Caco-2 (cell line): ENCODE measurements at regions not wholly inside any gene's neighbourhood (a gene's known extent, or its start where the extent isn't known, plus 50 kb on each side); places are given as distances from the start of the nearest gene placed in this dataset.

Experiments used
- BruUV-seq: library from RNA; stranded (reverse); fragments of 400-500 nt; replicated peaks from 2 replicates; lab custom pipeline; 2021; lab: Mats Ljungman, UMichigan
- CTCF ChIA-PET: fragments of 300-600 bp; sonication (Branson Sonifier 250); formaldehyde crosslinking; loops from one replicate; lab custom pipeline; 2022; ENCODE audit warnings: antibody characterized with exemption; lab: Charles Lee
- POLR2A ChIA-PET: fragments of 300-600 bp; sonication (Branson Sonifier 250); formaldehyde crosslinking; loops from one replicate; lab custom pipeline; 2022; ENCODE audit warnings: antibody characterized with exemption; lab: Charles Lee
- DNase-seq, 2 experiments: peaks; one replicate each; pipeline versions ENCODE4 v3.0.0 to v3.0.0-alpha.2; 2020 to 2022
- H3K27me3 ChIP-seq: replicated peaks from 2 replicates; pipeline ENCODE4 v1.6.0; 2011; ENCODE audit warnings: low read length; ENCODE audit not compliant: control insufficient read depth, insufficient read depth
- H3K36me3 ChIP-seq: 2 replicates; pipeline ENCODE4 v1.5.1; 2011; ENCODE audit warnings: low read length; ENCODE audit not compliant: control insufficient read depth, insufficient read depth
- H3K4me1 ChIP-seq: fragments of 250-450 bp; sonication (Bioruptor Pico); 2 replicates; pipeline ENCODE4 v1.5.1; 2020; ENCODE audit warnings: mild to moderate bottlenecking
- H3K4me3 ChIP-seq: 2 replicates; pipeline ENCODE4 v1.5.1; 2011; ENCODE audit warnings: low read depth, mild to moderate bottlenecking, control low read depth, low read length
- H3K9me3 ChIP-seq: fragments of 250-450 bp; sonication (Bioruptor Pico); 2 replicates; pipeline ENCODE4 v1.5.1; 2020; ENCODE audit warnings: mild to moderate bottlenecking, moderate library complexity
- H3K27ac Mint-ChIP-seq: one replicate; pipeline ENCODE4 v1.8.0; 2022; ENCODE audit warnings: mixed read lengths; ENCODE audit not compliant: unreplicated experiment
- H3K27me3 Mint-ChIP-seq: one replicate; pipeline ENCODE4 v1.8.0; 2022; ENCODE audit warnings: mixed read lengths; ENCODE audit not compliant: insufficient read depth, unreplicated experiment
- H3K36me3 Mint-ChIP-seq: one replicate; pipeline ENCODE4 v1.8.0; 2022; ENCODE audit warnings: mild to moderate bottlenecking, mixed read lengths; ENCODE audit not compliant: insufficient read depth, unreplicated experiment
- H3K4me1 Mint-ChIP-seq: one replicate; pipeline ENCODE4 v1.8.0; 2022; ENCODE audit warnings: low read depth, mixed read lengths; ENCODE audit not compliant: unreplicated experiment
- H3K4me3 Mint-ChIP-seq: one replicate; pipeline ENCODE4 v1.8.0; 2022; ENCODE audit warnings: mild to moderate bottlenecking, moderate library complexity, mixed read lengths; ENCODE audit not compliant: unreplicated experiment
- H3K9me3 Mint-ChIP-seq: one replicate; pipeline ENCODE4 v1.8.0; 2022; ENCODE audit warnings: mixed read lengths; ENCODE audit not compliant: unreplicated experiment
- intact Hi-C: fragments of 100-400 bp; cut with micrococcal nuclease; formaldehyde crosslinking; loops from one replicate; pipeline ENCODE4 v1.10.0; 2022; ENCODE audit not compliant: unreplicated experiment
- TF ChIP-seq, protein P1 (sequence below), 2 experiments: fragments of 200-600 bp in 1 of 2; IDR thresholded peaks; 1 replicate in 1 of 2; 2 replicates in 1 of 2; pipeline versions ENCODE4 v1.5.1 to v1.8.0; 2011 to 2022; ENCODE audit warnings: antibody characterized with exemption in 1 of 2, control low read depth in 1 of 2, inconsistent platforms in 1 of 2, low read depth in 1 of 2, low read length in 1 of 2, mild to moderate bottlenecking in 1 of 2, moderate library complexity in 1 of 2; ENCODE audit not compliant: insufficient read depth in 1 of 2, severe bottlenecking in 1 of 2, unreplicated experiment in 1 of 2

DNA sequence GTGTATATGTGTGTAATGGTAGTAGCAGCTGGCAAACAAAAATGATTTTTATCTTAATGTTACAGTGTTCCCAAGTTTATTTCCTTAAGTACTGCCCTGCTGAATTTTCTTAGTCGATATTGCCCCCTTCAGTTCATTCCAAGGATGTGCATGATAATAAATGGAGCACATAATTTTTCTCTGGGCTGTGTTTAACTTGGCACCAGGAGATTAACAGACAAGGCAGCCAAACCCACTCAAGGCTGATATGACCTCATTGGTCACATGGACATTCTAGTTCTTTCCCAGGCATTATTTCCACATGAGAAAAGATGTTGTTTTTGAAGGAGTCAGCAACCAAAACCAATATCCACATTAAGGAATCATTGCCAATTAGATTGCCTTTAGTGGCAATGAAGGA, 61.8 kb downstream of the COX7C start:
- Mint-ChIP-seq H3K27me3 (peaks cover 8% of the 10 kb centered on the region), H3K27ac (no peak overlapping the region), H3K36me3 (no peaks in the 10 kb centered on the region), H3K4me3 (no peak overlapping the region), H3K4me1 (no peaks in the 10 kb centered on the region), H3K9me3 (no peaks in the 10 kb centered on the region)
- TF ChIP-seq, protein P1, sequence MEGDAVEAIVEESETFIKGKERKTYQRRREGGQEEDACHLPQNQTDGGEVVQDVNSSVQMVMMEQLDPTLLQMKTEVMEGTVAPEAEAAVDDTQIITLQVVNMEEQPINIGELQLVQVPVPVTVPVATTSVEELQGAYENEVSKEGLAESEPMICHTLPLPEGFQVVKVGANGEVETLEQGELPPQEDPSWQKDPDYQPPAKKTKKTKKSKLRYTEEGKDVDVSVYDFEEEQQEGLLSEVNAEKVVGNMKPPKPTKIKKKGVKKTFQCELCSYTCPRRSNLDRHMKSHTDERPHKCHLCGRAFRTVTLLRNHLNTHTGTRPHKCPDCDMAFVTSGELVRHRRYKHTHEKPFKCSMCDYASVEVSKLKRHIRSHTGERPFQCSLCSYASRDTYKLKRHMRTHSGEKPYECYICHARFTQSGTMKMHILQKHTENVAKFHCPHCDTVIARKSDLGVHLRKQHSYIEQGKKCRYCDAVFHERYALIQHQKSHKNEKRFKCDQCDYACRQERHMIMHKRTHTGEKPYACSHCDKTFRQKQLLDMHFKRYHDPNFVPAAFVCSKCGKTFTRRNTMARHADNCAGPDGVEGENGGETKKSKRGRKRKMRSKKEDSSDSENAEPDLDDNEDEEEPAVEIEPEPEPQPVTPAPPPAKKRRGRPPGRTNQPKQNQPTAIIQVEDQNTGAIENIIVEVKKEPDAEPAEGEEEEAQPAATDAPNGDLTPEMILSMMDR (IDR thresholded peaks at IDR 0.05; ENCODE audit: insufficient read depth in 1 of 2, low read depth in 1 of 2, low read length in 1 of 2, severe bottlenecking in 1 of 2, unreplicated experiment in 1 of 2), result peak; percentile 44 to 51
- no TSS peak for BruUV-seq
- Histone ChIP-seq H3K27me3 (no peaks in the 10 kb centered on the region), H3K4me1 (no peaks in the 10 kb centered on the region), H3K4me3 (no peak overlapping the region), H3K9me3 (no peaks in the 10 kb centered on the region), H3K36me3 (no peaks in the 10 kb centered on the region)
- intact Hi-C loops, result loop anchor here (1.0 to 5.0 kb wide), 2 partner anchors 113 to 172 kb away; no protein-coding TSS in a partner anchor
- ChIA-PET CTCF (no interaction called here), POLR2A (no interaction called here)
- DNase-seq, result peak in 1 of 2 experiments; percentile 9

DNA sequence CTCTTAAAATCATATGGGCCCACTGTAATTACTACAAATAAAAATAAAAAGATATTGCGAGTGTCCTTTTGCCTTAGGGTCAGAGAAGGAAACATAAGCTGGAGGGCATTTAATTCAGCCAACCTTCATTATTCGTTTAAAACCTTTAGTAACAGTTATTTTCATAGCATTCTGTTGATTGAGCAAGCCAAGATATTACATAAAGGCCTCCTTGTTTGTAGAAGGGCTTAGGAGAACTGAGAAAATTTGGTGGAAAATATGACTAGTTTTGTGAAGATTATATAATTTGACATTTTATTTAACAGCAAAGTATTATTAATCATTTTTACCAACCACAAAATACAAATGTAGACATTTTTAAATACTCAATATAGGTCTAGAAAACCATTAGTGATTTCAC, 62.2 kb downstream of the COX7C start:
- no TSS peak for BruUV-seq
- no peak for DNase-seq
- Mint-ChIP-seq H3K4me3 (no peak overlapping the region), H3K27ac (no peak overlapping the region), H3K27me3 (peaks cover 8% of the 10 kb centered on the region), H3K4me1 (no peaks in the 10 kb centered on the region), H3K9me3 (no peaks in the 10 kb centered on the region), H3K36me3 (no peaks in the 10 kb centered on the region)
- Histone ChIP-seq H3K9me3 (no peaks in the 10 kb centered on the region), H3K4me1 (no peaks in the 10 kb centered on the region), H3K4me3 (no peak overlapping the region), H3K27me3 (no peaks in the 10 kb centered on the region), H3K36me3 (no peaks in the 10 kb centered on the region)
- POLR2A ChIA-PET, result no interaction called here
- intact Hi-C loops, result loop anchor here (1.0 to 5.0 kb wide), 2 partner anchors 114 to 173 kb away; no protein-coding TSS in a partner anchor
- TF ChIP-seq, protein P1 (IDR thresholded peaks at IDR 0.05; ENCODE audit: insufficient read depth in 1 of 2, low read depth in 1 of 2, low read length in 1 of 2, severe bottlenecking in 1 of 2, unreplicated experiment in 1 of 2), result no peak
- CTCF ChIA-PET, result no interaction called here

DNA sequence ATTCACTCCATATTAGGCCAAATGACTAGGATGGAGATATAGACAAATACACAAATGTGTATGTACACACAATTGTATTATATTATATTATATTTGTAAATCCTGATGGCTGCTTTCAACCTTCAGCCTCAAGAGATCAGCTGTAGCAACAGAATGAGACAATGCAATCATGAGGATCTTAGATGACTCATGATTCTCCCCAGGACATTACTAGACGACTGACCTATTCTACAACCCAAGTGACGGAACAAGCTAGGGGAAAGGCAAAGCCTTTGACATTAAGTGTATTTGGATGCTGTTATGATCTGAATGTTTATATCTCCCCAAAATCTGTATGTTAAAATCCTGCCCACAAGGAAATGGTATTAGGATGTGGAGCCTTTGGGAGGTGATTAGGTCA, 66.5 kb downstream of the COX7C start:
- Histone ChIP-seq H3K4me3 (no peak overlapping the region), H3K9me3 (no peaks in the 10 kb centered on the region), H3K27me3 (no peaks in the 10 kb centered on the region), H3K4me1 (no peaks in the 10 kb centered on the region), H3K36me3 (no peaks in the 10 kb centered on the region)
- Mint-ChIP-seq H3K27ac (no peak overlapping the region), H3K9me3 (no peaks in the 10 kb centered on the region), H3K36me3 (no peaks in the 10 kb centered on the region), H3K4me1 (no peaks in the 10 kb centered on the region), H3K27me3 (peaks cover 10% of the 10 kb centered on the region), H3K4me3 (no peak overlapping the region)
- BruUV-seq, result no TSS peak
- TF ChIP-seq, protein P1 (IDR thresholded peaks at IDR 0.05; ENCODE audit: insufficient read depth in 1 of 2, low read depth in 1 of 2, low read length in 1 of 2, severe bottlenecking in 1 of 2, unreplicated experiment in 1 of 2), result no peak
- no peak for DNase-seq
- intact Hi-C loops, result no loop called here
- CTCF ChIA-PET, result no interaction called here
- POLR2A ChIA-PET, result no interaction called here
